ENCODE measurements at regions not wholly inside any gene's neighbourhood (a gene's known extent, or its start where the extent isn't known, plus 50 kb on each side); places are given as distances from the start of the nearest gene placed in this dataset.
"Not testable (repeated sequence)": the region's sequence is repeated elsewhere in the genome, so short reads cannot be mapped to it uniquely, and the experiment has no call there.

- Histone ChIP-seq H3K36me3 (no peaks in the 10 kb centered on the region), H3K9me3 (peaks cover 0 to 5% of the 10 kb centered on the region in 2 donors), H3K4me1 (no peaks in the 10 kb centered on the region), H3K4me3 (no peak overlapping the region), H3K27ac (no peak overlapping the region), H3K27me3 (no peaks in the 10 kb centered on the region)
- no peak for DNase-seq (ENCODE audit: low spot score in 2 of 2)
- intact Hi-C loops (cut with DNase I; ENCODE audit: low total_unique reads): no loop called here
- TF ChIP-seq CTCF (IDR thresholded peaks at IDR 0.05): no peak
- TF ChIP-seq POLR2AphosphoS5 (IDR thresholded peaks at IDR 0.05): no peak
- no peak for TF ChIP-seq POLR2A (IDR thresholded peaks at IDR 0.05)
Observed at GRCh38 chr11:50188040-50188439, 155.4 kb downstream of the OR4C45 start.

GRCh38 chr11:50192743-50193142, 160.1 kb downstream of the OR4C45 start:
- Histone ChIP-seq H3K27ac (no peak overlapping the region), H3K4me3 (no peak overlapping the region), H3K36me3 (no peaks in the 10 kb centered on the region), H3K4me1 (no peaks in the 10 kb centered on the region), H3K9me3 (no peaks in the 10 kb centered on the region), H3K27me3 (no peaks in the 10 kb centered on the region)
- DNase-seq (ENCODE audit: low spot score in 2 of 2): no peak
- intact Hi-C loops (cut with DNase I; ENCODE audit: low total_unique reads): no loop called here
- TF ChIP-seq POLR2A (IDR thresholded peaks at IDR 0.05): no peak
- no peak for TF ChIP-seq CTCF (IDR thresholded peaks at IDR 0.05)
- no peak for TF ChIP-seq POLR2AphosphoS5 (IDR thresholded peaks at IDR 0.05)

- Histone ChIP-seq H3K36me3 (no peaks in the 10 kb centered on the region), H3K27me3 (no peaks in the 10 kb centered on the region), H3K4me1 (no peaks in the 10 kb centered on the region), H3K9me3 (peaks cover 0 to 5% of the 10 kb centered on the region in 2 donors), H3K4me3 (no peak overlapping the region), H3K27ac (no peak overlapping the region)
- intact Hi-C loops (cut with DNase I; ENCODE audit: low total_unique reads): no loop called here
- no peak for DNase-seq (ENCODE audit: low spot score in 2 of 2)
- TF ChIP-seq POLR2A (IDR thresholded peaks at IDR 0.05) (no peak), POLR2AphosphoS5 (IDR thresholded peaks at IDR 0.05) (no peak), CTCF (IDR thresholded peaks at IDR 0.05) (no peak)
Observed at GRCh38 chr11:50214376-50214775, 181.7 kb downstream of the OR4C45 start.

GRCh38 chr11:50220651-50221050, 188.0 kb downstream of the OR4C45 start:
- Histone ChIP-seq H3K9me3 (no peaks in the 10 kb centered on the region), H3K36me3 (no peaks in the 10 kb centered on the region), H3K4me3 (no peak overlapping the region), H3K27me3 (no peaks in the 10 kb centered on the region), H3K4me1 (no peaks in the 10 kb centered on the region), H3K27ac (no peak overlapping the region)
- TF ChIP-seq POLR2A (IDR thresholded peaks at IDR 0.05): no peak
- TF ChIP-seq POLR2AphosphoS5 (IDR thresholded peaks at IDR 0.05): no peak
- no peak for TF ChIP-seq CTCF (IDR thresholded peaks at IDR 0.05)
- no peak for DNase-seq (ENCODE audit: low spot score in 2 of 2)
- intact Hi-C loops (cut with DNase I; ENCODE audit: low total_unique reads): no loop called here

- intact Hi-C loops (cut with DNase I; ENCODE audit: low total_unique reads); H3K27me3 ChIP-seq; H3K27ac ChIP-seq; H3K4me1 ChIP-seq; DNase-seq (ENCODE audit: low spot score in 2 of 2); H3K9me3 ChIP-seq; H3K36me3 ChIP-seq; H3K4me3 ChIP-seq: not testable (repeated sequence)
Observed at GRCh38 chr11:50238368-50238767, 205.7 kb downstream of the OR4C45 start.

- Histone ChIP-seq H3K27ac (no peak overlapping the region), H3K36me3 (no peaks in the 10 kb centered on the region), H3K4me3 (no peak overlapping the region), H3K27me3 (no peaks in the 10 kb centered on the region), H3K9me3 (peaks cover 11 to 13% of the 10 kb centered on the region in 2 donors), H3K4me1 (no peaks in the 10 kb centered on the region)
- intact Hi-C loops (cut with DNase I; ENCODE audit: low total_unique reads): no loop called here
- TF ChIP-seq POLR2A (IDR thresholded peaks at IDR 0.05) (no peak), CTCF (IDR thresholded peaks at IDR 0.05) (no peak), POLR2AphosphoS5 (IDR thresholded peaks at IDR 0.05) (no peak)
- DNase-seq (ENCODE audit: low spot score in 2 of 2): no peak
Observed at GRCh38 chr11:50246183-50246582, 213.5 kb downstream of the OR4C45 start.
